Inflammatory macrophage treated with lipopolysaccharide for 1 hour (primary cell): ENCODE measurements at regions not wholly inside any gene's neighbourhood (a gene's known extent, or its start where the extent isn't known, plus 50 kb on each side); places are given as distances from the start of the nearest gene placed in this dataset.
"Not testable (repeated sequence)": the region's sequence is repeated elsewhere in the genome, so short reads cannot be mapped to it uniquely, and the experiment has no call there.

Experiments
- DNase-seq, 2 donors: peaks; one replicate each; pipeline ENCODE4 v3.0.0-alpha.2; 2020 to 2022

GRCh38 chr1:14365301-14365988 is 233.0 kb upstream of the KAZN start:
- DNase-seq, result no peak

DNA sequence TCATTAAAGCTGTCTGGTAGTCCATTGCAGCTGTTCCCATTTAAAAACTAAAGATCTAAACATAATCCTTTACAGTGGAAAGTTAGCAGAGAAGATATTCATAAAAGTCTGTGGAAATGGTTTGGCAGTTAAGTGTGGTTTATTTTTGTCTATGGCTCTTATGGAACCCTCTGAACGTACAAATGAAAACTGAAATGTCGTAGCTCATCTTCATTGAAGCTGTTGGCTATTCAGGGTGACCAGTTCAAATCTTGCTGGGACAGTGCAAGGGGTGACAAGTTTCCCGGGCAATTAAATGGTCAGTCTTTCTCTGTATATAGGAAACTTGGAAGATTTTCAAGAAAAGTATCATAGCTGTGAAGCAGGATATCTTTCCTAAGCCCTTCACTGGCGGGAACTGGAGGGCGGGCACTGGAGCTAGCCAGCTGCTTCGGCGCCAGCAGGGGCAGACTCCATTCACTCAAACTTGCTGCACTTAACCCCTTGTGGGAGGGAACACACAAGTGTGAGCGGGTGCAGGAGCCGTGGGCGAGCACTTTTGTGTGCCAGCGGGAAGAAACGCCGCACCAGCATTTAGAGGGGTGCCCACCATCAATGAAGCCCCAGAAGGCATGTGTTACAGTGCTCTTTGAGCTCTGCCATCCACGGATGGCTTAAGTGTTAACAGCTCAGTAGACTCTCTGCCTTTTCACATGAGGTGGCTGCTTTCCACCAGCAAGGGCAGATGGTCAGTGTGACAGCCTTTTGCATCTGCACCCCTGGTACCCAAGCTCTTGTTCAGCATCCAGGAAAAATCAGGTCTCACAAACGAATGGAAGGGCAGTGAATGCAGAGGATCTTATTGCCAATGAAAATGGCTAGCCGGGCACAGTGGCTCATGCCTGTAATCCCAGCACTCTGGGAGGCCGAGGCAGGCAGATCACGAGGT is 232.1 kb upstream of the KAZN start:
- no peak for DNase-seq

DNA sequence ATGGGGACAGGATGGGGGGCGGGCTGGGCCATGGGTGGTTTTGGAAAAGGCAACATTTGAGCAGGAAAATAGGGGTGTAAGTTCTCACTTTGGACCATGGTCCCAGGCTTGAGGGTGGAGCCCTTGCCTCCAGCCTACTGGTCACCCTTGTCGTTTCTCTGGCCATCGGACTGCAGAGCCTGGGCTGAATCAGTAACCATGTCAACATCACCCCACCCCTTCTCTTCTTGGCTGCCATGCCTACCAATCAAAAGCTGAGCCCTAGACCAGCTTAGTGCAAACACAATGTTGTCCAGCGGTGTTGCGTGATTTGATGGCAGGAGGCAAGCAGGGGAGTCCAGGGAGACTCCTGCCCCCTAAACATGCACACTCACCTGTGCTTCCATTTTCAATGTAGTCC is 231.0 kb upstream of the KAZN start:
- DNase-seq, result no peak

GRCh38 chr1:14369526-14370213 is 228.8 kb upstream of the KAZN start:
- DNase-seq, result no peak

- DNase-seq, result no peak
Observed at GRCh38 chr1:14371771-14372497, 226.6 kb upstream of the KAZN start.

DNA sequence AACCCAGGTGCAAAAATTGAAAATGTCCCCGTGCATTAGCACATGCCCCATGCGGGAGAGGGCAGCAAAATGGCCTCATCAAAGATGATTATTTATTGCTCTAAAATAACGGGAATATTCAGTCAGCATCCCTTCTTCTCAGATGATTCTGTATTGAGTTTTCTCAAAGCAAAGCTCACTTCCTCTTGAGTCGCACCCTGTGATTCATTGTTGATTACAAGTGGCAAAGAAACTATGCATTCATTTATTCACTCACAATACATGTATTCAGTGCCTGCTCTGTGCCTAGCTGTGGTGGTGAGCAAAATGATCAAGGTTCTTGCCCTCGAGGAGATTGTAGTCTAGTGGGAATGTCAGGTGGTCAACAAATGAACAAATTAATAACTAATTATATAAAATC is 226.0 kb upstream of the KAZN start:
- DNase-seq, result no peak

DNA sequence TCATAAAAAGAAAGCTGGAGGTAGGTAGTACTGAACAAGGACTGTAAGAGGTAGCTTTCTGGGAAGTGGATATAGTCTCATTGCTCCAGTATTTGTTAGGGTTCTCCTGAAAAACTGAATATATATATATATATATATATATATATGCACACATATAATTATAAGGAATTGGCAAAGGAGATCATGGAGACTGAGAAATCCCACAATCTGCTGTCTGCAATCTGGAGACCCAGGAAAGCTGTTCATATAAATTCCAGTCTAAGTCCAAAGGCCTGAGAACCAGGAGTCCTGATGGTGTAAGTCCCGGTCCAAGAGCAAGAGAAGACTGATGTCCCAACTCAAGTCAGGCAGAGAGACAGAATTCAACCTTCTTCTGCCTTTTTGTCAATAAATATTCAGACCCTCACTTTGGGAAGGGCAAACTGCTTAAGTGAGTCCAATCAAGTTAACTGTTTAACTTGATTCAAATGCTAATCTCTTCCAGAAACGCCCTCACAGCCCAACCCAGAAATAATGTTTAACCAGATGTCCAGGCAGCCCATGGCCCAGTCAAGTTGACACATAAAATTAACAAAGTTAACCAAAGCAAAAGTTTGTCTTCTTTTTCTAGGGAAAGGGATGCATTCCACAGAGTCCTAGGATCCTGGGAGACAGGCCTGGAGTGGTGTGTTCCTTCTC is 225.3 kb upstream of the KAZN start:
- DNase-seq, result no peak

GRCh38 chr1:14375226-14375625 is 223.3 kb upstream of the KAZN start:
- no peak for DNase-seq

DNA sequence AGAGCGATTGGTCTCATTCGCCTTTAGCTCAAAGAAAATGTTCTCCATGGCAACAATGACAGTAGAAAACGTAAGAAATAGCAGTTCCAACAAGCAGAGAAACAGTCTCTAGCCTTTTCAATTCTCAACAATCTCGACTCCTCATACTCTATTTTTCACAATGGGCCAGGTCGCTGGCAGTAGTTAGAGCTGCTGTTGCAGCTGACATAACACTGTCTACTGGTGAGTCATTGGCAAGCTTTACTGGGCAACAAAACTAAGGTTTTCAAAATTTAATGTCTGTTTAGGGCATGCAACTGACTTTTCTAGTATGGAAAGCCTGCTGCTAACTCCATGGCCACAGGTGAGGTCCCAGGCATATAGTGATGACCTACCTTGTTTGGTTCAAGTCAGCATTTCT is 221.1 kb upstream of the KAZN start:
- DNase-seq, result no peak

DNA sequence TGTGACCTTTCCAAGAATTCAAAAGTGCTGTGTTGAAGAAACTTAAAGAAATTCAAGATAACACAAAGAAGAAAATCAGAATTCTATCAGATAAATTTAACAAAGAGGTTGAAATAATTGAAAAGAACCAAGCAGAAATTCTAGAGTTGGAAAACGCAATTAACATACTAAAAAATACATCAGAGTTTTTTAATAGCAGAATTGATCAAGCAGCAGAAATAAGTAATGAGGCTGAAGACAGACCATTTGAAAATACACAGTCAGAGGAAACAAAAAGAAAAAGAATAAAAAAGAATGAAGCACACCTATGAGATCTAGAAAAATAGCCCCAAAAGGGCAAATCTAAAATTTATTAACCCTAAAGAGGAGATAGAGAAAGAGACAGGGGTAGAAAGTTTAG is 218.1 kb upstream of the KAZN start:
- DNase-seq, result no peak

DNA sequence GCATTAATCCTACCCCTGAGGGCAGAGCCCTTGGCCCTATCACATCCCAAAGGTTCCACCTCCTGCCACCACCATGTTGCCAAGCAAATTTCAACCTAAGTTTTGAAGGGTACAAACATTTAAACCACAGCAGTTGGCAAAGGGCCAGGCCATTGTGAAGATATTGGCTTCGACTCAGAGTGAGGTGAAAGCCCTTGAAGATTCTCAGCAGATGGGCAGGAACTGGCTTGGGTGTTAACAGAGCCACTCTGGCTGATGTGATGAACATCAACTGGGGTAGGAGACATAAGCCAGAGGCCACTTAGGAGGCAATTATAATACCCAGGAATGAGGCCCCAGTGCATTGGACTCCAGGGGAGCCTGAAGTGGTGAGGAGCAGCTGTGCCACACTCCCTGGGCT is 207.7 kb upstream of the KAZN start:
- DNase-seq, result no peak

DNA sequence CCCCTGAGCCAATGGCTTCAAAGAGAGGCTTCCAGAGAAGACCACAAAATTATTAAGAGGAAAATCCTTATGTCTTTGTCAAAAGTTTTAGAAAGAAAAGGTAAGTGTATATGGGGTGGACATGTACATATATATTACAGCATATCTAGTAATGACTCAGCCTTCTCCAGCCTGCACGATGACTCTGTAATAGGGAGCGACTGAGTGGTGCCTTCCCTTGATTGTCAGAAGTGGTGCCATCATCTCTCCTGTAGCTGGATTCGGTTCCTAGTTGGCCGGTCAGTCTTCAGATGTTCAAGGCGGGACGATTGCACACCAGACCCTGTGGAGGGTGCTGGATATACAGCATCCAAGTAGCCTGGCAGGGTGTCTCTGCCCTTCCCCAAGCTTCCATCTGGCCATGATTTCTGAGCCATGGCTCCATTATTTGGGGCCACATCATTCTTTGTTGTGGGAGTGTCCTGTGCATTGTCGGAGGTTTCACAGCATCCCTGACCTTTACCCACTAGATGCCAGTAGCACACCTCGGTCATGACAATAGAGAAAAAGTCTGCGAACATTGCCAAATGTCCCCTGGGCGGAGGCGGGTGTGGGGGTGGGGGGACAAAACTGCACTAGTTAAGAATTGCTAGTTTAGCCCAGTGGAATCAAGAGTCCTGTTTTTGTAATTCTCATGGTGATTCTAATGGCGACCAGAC is 206.2 kb upstream of the KAZN start:
- DNase-seq, result no peak

DNA sequence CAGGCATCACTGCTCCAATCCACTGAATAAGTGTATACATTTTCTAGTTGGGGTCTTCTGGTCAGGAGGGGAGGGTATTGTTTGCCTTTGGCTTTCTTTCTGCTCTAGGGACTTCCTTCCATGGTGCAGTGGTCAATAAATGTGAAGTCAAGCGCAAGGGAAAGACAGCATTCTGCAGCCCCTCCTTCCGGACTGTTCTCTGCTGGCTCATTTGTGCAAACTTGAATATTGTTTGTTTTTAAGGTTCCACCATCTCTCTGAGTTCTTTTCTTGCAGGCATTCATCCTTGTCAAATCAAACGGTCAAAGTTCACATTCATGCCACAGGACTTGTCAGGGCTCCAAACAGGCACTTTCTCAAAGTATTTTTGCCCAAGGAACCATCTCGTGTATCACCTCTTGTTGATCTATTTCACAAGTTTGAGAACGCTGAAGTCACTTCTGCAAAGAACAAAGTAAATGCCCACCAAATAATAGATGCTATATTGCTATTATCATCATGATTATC is 205.6 kb upstream of the KAZN start:
- DNase-seq, result no peak

GRCh38 chr1:14396100-14396499 is 202.4 kb upstream of the KAZN start:
- DNase-seq, result no peak

DNA sequence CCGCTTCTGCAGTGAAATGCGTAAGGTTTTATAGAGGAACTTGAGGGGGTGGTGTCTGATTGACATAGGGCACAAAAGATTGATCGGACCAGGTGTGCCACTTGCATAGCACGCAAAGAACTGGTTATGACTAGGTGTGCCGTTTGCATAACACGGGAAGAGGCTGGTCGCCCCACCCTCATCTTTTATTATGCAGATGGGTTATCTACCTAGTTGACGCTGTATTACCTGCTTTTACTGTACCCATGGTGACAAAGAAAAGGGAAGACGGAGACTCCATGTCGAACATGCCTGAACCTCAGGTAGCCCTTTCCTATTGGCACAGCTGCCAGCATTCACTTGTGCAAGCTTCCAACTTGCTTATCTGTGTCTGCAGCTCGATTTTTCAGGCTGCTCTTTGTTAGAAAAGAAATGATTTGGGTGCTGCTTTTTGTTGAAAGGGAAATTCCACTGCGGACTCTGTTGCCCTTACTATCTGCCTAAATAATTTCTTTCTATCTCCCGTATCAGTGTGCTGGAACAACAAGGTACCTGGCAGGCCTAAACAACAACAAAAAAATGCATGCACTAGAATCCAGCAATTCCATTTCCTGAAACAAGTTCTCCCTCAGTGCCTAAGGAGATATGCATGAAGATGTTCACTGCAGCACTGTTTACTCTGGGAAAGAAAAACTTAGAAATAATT is 194.4 kb upstream of the KAZN start:
- DNase-seq, result no peak

DNA sequence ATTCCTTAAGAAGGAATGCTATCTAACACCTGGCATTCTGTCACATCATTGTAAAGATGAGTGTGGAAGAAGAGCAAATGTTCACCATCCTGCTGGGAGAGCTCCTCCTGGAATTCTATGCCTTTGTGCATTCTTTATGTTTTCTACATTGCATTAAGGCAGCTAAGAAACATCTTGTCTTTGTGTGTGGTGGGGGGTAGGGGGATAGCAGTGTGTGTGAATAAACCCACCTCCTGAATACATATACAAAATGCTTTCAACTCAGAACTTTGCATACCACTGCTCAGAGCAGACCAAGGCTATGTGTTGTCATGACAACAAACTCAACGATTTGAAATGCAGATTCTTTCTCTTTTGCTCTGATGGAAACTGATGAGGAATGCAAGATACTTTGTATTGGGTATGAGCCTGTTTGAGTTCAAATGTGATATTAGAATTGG is 193.6 kb upstream of the KAZN start:
- DNase-seq, result no peak

DNA sequence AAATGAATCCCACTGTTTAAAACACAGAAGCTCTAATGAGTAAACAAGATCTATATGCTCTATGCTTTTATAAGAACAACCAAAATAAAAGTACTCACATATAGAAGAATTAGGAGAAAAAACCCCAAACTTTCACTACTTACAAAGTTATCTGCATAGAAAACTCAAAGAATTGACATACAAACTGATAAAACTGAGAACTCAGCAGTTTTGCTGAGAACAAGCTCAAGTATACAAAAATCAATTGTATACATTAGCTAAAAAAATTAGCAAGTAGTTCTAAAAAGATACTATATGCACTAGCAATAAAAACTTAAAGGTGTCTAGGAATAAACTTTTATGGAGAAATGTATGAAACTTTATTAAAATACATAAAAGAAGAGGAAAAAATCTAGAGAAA is 186.2 kb upstream of the KAZN start:
- DNase-seq, result no peak

DNA sequence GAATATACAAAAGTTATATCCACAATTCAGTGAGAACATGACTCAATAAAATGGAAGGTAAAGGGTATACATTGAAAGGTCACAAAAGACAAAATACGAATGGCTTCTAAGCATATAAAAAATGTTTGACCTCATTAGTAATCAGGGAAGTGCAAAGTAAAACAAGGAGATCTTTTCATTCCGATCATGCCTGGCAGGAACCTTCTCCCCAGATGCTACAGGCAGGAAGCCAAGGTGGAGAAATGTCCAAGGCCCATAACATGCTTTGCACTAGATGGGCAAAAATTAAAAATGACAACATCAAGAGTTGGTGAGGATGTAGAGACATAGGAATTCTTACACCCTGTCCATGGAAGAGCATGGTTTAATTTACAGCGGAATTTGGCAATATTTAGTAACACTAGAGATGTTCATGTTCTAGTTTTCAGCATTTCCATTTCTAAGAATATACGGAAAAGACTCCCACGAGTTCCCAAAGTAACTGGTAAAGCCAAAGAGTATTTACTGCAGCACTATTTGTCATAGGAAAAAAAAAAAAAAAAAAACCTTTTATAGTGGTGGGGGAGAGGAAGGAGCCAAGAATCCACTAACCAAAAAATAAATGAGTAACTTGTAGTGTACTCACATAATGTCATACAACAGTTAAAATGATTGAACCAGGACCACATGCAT is 184.5 kb upstream of the KAZN start:
- DNase-seq, result no peak

- DNase-seq, result no peak
Observed at GRCh38 chr1:14415396-14415795, 183.1 kb upstream of the KAZN start.

GRCh38 chr1:14419778-14420218 is 178.7 kb upstream of the KAZN start:
- DNase-seq, result not testable (repeated sequence)
